DND-41 (cell line): ENCODE measurements at regions not wholly inside any gene's neighbourhood (a gene's known extent, or its start where the extent isn't known, plus 50 kb on each side); places are given as distances from the start of the nearest gene placed in this dataset.

Source experiments
- ATAC-seq: fragments of 200-7000 bp; cut with Tn5 transposase; 3 replicates; pipeline ENCODE4 v1.9.1; 2021; ENCODE audit warnings: low read depth; ENCODE audit not compliant: insufficient read depth
- DNase-seq: peaks from one replicate; pipeline ENCODE4 v3.0.0-alpha.2; 2020
- H2AFZ ChIP-seq: 2 replicates; pipeline ENCODE4 v1.6.0; 2012; ENCODE audit warnings: low read depth, low read length
- H3K27ac ChIP-seq: 2 replicates; pipeline ENCODE4 v1.5.1; 2012; ENCODE audit warnings: low read length, inconsistent platforms
- H3K27me3 ChIP-seq: fragments of 200-600 bp; sonication (generic); 2 replicates; pipeline ENCODE4 v1.6.0; 2012; ENCODE audit warnings: low read length, mild to moderate bottlenecking, inconsistent platforms; ENCODE audit not compliant: insufficient read depth, poor library complexity
- H3K36me3 ChIP-seq: 2 replicates; pipeline ENCODE4 v1.5.1; 2012; ENCODE audit warnings: low read length, inconsistent platforms; ENCODE audit not compliant: insufficient read depth
- H3K4me1 ChIP-seq: 2 replicates; pipeline ENCODE4 v1.5.1; 2012; ENCODE audit warnings: mild to moderate bottlenecking, low read length; ENCODE audit not compliant: insufficient read depth
- H3K4me2 ChIP-seq: 2 replicates; pipeline ENCODE4 v1.6.0; 2012; ENCODE audit warnings: mild to moderate bottlenecking, moderate library complexity, low read length, inconsistent platforms; ENCODE audit not compliant: insufficient read depth
- H3K4me3 ChIP-seq, 2 experiments: fragments of 200-600 bp in 1 of 2; shearing (Covaris generic) in 1 of 2; 2 replicates each; pipeline ENCODE4 v1.5.1; 2012 to 2016; ENCODE audit warnings: inconsistent platforms in 2 of 2, low read length in 2 of 2, mild to moderate bottlenecking in 2 of 2, low read depth in 1 of 2, moderate library complexity in 1 of 2
- H3K79me2 ChIP-seq: 2 replicates; pipeline ENCODE4 v1.6.0; 2012; ENCODE audit warnings: low read length, inconsistent platforms; ENCODE audit not compliant: insufficient read depth
- H3K9ac ChIP-seq: 2 replicates; pipeline ENCODE4 v1.6.0; 2012; ENCODE audit warnings: low read depth, mild to moderate bottlenecking, inconsistent platforms, low read length, moderate library complexity
- H3K9me3 ChIP-seq: 2 replicates; pipeline ENCODE4 v1.5.1; 2012; ENCODE audit warnings: low read length, moderate library complexity, mild to moderate bottlenecking, inconsistent platforms; ENCODE audit not compliant: insufficient read depth, severe bottlenecking
- H4K20me1 ChIP-seq: 2 replicates; pipeline ENCODE4 v1.6.0; 2012; ENCODE audit warnings: low read length; ENCODE audit not compliant: insufficient read depth
- EZH2 ChIP-seq: IDR thresholded peaks from 3 replicates; pipeline ENCODE4 v1.6.1; 2012; ENCODE audit warnings: borderline replicate concordance, low read depth, mild to moderate bottlenecking, moderate library complexity, low read length, inconsistent platforms; ENCODE audit not compliant: severe bottlenecking
- TF ChIP-seq, protein P1 (sequence below): IDR thresholded peaks from 2 replicates; pipeline ENCODE4 v1.5.1; 2012; ENCODE audit warnings: borderline replicate concordance, low read length, moderate library complexity, mild to moderate bottlenecking; ENCODE audit not compliant: poor library complexity, severe bottlenecking; ENCODE audit errors: extremely low read depth

DNA sequence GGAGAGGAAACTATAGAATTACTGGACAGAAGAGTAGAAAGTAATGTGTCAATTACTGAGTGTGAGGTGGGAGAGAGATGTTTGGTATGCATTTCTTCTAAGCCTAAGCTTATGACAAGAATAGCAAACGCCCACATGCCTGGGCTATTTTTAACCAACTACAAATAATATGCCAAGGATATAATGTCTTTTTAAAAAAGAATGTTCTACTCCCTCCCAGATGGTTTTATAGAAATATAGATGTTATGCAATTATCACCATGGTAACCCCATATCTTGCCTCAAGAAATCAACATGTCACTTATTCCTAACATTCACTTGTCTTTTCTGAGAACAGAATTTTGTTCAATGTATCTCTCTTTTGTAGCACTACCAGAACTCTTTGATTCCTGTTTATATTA is 996.7 kb upstream of the CHORDC1 start:
- H3K27me3 ChIP-seq = no peaks in the 10 kb centered on the region
- no peaks in the 10 kb centered on the region for H3K36me3 ChIP-seq
- H3K4me2 ChIP-seq = no peak overlapping the region
- no peak for TF ChIP-seq EZH2
- TF ChIP-seq, protein P1, sequence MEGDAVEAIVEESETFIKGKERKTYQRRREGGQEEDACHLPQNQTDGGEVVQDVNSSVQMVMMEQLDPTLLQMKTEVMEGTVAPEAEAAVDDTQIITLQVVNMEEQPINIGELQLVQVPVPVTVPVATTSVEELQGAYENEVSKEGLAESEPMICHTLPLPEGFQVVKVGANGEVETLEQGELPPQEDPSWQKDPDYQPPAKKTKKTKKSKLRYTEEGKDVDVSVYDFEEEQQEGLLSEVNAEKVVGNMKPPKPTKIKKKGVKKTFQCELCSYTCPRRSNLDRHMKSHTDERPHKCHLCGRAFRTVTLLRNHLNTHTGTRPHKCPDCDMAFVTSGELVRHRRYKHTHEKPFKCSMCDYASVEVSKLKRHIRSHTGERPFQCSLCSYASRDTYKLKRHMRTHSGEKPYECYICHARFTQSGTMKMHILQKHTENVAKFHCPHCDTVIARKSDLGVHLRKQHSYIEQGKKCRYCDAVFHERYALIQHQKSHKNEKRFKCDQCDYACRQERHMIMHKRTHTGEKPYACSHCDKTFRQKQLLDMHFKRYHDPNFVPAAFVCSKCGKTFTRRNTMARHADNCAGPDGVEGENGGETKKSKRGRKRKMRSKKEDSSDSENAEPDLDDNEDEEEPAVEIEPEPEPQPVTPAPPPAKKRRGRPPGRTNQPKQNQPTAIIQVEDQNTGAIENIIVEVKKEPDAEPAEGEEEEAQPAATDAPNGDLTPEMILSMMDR = no peak
- H3K27ac ChIP-seq = no peak overlapping the region
- no peaks in the 10 kb centered on the region for H4K20me1 ChIP-seq
- H3K9ac ChIP-seq = no peak overlapping the region
- H3K9me3 ChIP-seq = no peaks in the 10 kb centered on the region
- H3K79me2 ChIP-seq = no peaks in the 10 kb centered on the region
- H2AFZ ChIP-seq = no peak overlapping the region
- ATAC-seq (no peak), DNase-seq (no peak)
- H3K4me1 ChIP-seq = no peaks in the 10 kb centered on the region
- H3K4me3 ChIP-seq = no peak overlapping the region

DNA sequence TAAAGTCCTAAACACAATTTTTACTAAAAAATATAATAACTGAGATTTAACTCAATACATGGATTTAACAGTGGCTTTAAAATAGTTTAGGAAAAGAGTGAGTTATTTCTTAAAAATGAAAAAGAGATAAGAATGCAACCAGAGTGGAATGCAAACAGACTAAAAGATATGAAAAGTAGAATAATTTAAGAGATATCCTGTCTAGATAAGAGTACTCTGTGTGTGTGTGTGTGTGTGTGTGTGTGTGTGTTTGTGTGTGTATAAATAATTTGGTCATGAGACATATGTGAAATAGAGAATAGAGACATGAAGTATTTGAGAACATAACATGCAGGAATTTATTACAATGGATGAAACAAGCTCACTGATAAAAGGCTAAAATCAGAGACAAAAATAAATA is 986.9 kb upstream of the CHORDC1 start:
- H3K9me3 ChIP-seq = no peaks in the 10 kb centered on the region
- H3K4me3 ChIP-seq = no peak overlapping the region
- H4K20me1 ChIP-seq = no peaks in the 10 kb centered on the region
- H3K27ac ChIP-seq = no peak overlapping the region
- DNase-seq = no peak
- H3K27me3 ChIP-seq = no peaks in the 10 kb centered on the region
- no peaks in the 10 kb centered on the region for H3K36me3 ChIP-seq
- no peak for ATAC-seq
- no peak overlapping the region for H3K9ac ChIP-seq
- no peaks in the 10 kb centered on the region for H3K4me1 ChIP-seq
- no peak overlapping the region for H3K4me2 ChIP-seq
- TF ChIP-seq, protein P1 = no peak
- no peak for TF ChIP-seq EZH2
- H3K79me2 ChIP-seq = no peaks in the 10 kb centered on the region
- H2AFZ ChIP-seq = no peak overlapping the region

DNA sequence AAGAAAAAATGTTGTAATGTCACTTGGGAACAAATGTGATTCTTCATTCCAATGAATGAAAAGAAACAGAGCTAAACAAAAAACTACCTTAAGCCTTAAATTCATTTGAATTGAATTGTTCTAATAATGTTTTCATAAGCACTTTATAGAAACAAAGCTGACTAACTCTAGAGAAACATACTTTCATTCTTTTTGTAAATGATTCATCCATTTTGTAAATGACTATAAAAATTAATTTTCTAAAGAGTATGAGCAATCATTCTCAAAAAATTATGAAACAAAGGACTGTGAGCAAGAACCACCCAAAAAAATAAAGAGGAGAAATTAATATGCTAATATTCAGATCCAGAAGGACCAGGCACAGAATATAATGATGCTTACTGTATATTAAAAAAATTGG is 986.5 kb upstream of the CHORDC1 start:
- no peak overlapping the region for H2AFZ ChIP-seq
- H3K9ac ChIP-seq = no peak overlapping the region
- no peaks in the 10 kb centered on the region for H3K79me2 ChIP-seq
- H3K27me3 ChIP-seq = no peaks in the 10 kb centered on the region
- TF ChIP-seq, protein P1 = no peak
- no peak for TF ChIP-seq EZH2
- no peak for DNase-seq
- no peak overlapping the region for H3K27ac ChIP-seq
- no peaks in the 10 kb centered on the region for H3K4me1 ChIP-seq
- no peaks in the 10 kb centered on the region for H3K36me3 ChIP-seq
- H3K4me2 ChIP-seq = no peak overlapping the region
- no peaks in the 10 kb centered on the region for H4K20me1 ChIP-seq
- no peaks in the 10 kb centered on the region for H3K9me3 ChIP-seq
- no peak for ATAC-seq
- no peak overlapping the region for H3K4me3 ChIP-seq

DNA sequence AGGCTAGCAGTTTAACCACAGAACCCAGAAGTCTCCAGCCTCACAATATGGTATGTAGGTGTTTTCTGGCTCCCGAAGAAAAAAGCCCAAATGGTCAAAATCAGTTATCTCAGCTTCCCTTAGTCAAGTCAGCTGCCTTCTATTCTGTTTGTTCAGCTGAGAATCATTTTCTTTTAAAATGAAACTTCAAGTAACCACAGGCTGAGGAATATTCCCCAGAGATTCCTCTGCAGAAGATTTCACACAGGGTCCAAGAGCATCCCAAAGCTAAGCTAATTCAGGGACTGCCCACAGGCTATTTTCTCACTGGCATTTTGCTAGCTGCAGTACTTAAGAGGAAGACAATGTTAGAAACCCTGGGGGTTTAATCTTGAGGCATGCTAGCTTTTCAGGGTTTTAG is 977.0 kb upstream of the CHORDC1 start:
- Histone ChIP-seq H3K4me1 (no peaks in the 10 kb centered on the region), H4K20me1 (no peaks in the 10 kb centered on the region), H3K9me3 (no peaks in the 10 kb centered on the region), H3K79me2 (no peaks in the 10 kb centered on the region), H3K4me2 (no peak overlapping the region), H3K27ac (no peak overlapping the region), H2AFZ (no peak overlapping the region), H3K9ac (no peak overlapping the region), H3K4me3 (no peak overlapping the region), H3K36me3 (no peaks in the 10 kb centered on the region), H3K27me3 (no peaks in the 10 kb centered on the region)
- no peak for ATAC-seq
- DNase-seq = no peak
- no peak for TF ChIP-seq EZH2
- TF ChIP-seq, protein P1 = no peak
